Uterus (tissue), 3 donors: ENCODE measurements at regions not wholly inside any gene's neighbourhood (a gene's known extent, or its start where the extent isn't known, plus 50 kb on each side); places are given as distances from the start of the nearest gene placed in this dataset.

Experiments
- DNase-seq, 2 donors: peaks; one replicate each; pipeline ENCODE4 v3.0.0-alpha.2; 2019 to 2020
- H3K27ac ChIP-seq, 2 donors: fragments of 200-600 bp; sonication (generic); 1 replicate in 1 of 2; 2 replicates in 1 of 2; pipeline ENCODE4 v1.5.1; 2016 to 2018
- H3K27me3 ChIP-seq, 2 donors: fragments of 200-600 bp; sonication (generic); one replicate each; pipeline ENCODE4 v1.5.1; 2018 to 2019; ENCODE audit warnings: control low read depth in 1 of 2
- H3K36me3 ChIP-seq, 2 donors: fragments of 200-600 bp; sonication (generic); one replicate each; pipeline ENCODE4 v1.5.1; 2019; ENCODE audit warnings: control low read depth in 1 of 2
- H3K4me1 ChIP-seq, 2 donors: fragments of 200-600 bp; sonication (generic); one replicate each; pipeline ENCODE4 v1.5.1; 2018 to 2019; ENCODE audit warnings: control low read depth in 1 of 2
- H3K4me3 ChIP-seq, 2 donors: fragments of 200-600 bp; sonication (generic); 1 replicate in 1 of 2; 2 replicates in 1 of 2; pipeline ENCODE4 v1.5.1; 2018 to 2019; ENCODE audit warnings: mild to moderate bottlenecking in 1 of 2
- H3K9me3 ChIP-seq, 2 donors: fragments of 200-600 bp; sonication (generic); one replicate each; pipeline ENCODE4 v1.5.1; 2019; ENCODE audit warnings: control low read depth in 1 of 2
- POLR2A ChIP-seq, 2 donors: fragments of 450-650 bp; IDR thresholded peaks; one replicate each; pipeline ENCODE4 v1.6.1; 2016; ENCODE audit warnings: antibody characterized with exemption in 2 of 2, mild to moderate bottlenecking in 1 of 2, moderate library complexity in 1 of 2
- intact Hi-C: fragments of 100-400 bp; cut with DNase I; formaldehyde crosslinking; loops from one replicate; pipeline ENCODE4 v1.15.1; 2023; ENCODE audit warnings: low total_unique reads
- TF ChIP-seq, protein P1 (sequence below), 4 experiments: fragments of 200-600 bp in 2 of 4; fragments of 450-650 bp in 2 of 4; sonication (generic) in 2 of 4; IDR thresholded peaks; one replicate each; pipeline ENCODE4 v1.5.1; 2016 to 2019; ENCODE audit warnings: antibody characterized with exemption in 4 of 4, mild to moderate bottlenecking in 2 of 4, moderate library complexity in 1 of 4
- donor health status: DM: yes; HTN: yes; CAD: no.

DNA sequence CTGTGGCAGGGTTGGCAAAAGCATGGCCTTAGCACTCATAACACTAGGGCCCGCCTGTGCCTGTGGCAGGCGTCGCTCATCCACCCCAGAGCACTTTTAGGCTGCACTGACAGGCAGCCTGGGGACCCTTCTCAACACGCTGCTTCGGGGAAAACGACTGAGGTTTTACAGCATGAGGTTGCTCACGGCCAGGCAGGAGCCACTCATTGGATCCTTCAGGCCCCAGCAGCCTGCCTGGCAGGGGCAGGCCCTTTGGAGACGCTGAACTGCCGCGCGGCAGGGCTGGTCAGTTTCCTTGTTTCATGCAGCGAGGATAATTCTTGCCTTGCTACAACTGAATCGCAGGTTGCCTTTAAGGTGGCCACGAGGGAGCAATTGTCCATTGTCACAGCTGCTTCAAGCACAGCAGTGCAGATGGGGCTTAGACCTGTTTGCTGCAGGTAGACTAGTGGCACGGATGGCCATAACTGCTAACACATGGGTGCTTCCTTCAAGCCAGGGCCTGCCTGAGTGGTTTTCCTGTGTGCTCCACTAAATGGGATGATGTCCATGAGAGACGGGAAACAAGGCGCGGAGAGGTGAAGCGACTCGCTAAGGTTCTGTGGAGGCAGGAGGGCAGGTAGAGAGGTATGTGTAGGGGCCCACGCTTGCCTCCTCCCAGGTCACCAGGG is 49.9 kb upstream of the HS6ST1 start:
- no peak overlapping the region for H3K27ac ChIP-seq
- H3K9me3 ChIP-seq, result no peaks in the 10 kb centered on the region
- no peaks in the 10 kb centered on the region for H3K27me3 ChIP-seq
- TF ChIP-seq POLR2A (IDR thresholded peaks at IDR 0.05), result no peak
- TF ChIP-seq, protein P1, sequence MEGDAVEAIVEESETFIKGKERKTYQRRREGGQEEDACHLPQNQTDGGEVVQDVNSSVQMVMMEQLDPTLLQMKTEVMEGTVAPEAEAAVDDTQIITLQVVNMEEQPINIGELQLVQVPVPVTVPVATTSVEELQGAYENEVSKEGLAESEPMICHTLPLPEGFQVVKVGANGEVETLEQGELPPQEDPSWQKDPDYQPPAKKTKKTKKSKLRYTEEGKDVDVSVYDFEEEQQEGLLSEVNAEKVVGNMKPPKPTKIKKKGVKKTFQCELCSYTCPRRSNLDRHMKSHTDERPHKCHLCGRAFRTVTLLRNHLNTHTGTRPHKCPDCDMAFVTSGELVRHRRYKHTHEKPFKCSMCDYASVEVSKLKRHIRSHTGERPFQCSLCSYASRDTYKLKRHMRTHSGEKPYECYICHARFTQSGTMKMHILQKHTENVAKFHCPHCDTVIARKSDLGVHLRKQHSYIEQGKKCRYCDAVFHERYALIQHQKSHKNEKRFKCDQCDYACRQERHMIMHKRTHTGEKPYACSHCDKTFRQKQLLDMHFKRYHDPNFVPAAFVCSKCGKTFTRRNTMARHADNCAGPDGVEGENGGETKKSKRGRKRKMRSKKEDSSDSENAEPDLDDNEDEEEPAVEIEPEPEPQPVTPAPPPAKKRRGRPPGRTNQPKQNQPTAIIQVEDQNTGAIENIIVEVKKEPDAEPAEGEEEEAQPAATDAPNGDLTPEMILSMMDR (IDR thresholded peaks at IDR 0.05), result no peak
- H3K4me1 ChIP-seq, result no peaks in the 10 kb centered on the region
- DNase-seq, result peak in 1 of 2 donors; percentile 8
- H3K4me3 ChIP-seq, result no peak overlapping the region
- H3K36me3 ChIP-seq, result no peaks in the 10 kb centered on the region
- intact Hi-C loops, result no loop called here

DNA sequence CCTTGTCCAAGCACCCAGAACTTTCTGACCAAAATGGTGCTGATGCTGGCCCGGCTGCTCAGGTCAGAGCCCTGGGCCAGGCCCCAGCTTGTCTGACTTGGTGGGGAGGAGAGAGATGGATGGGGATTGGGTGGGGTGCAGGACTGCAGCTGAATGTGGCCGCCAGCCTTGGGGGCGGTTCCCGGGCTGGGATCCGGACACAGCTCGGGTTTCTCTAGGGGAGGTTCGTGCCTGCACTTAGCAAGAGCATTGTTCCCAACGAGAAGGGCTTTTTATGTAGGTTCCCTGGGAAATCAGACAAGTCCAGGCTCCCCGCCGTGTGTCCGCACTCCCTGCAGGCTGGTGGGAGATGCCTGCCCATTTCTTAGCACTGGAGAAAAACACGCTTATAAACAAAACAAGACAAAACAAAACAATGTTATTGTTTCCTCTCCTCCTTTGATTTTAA is 50.5 kb upstream of the HS6ST1 start:
- H3K27me3 ChIP-seq, result no peaks in the 10 kb centered on the region
- peak overlapping the region in 1 of 2 donors; percentile 7 for H3K27ac ChIP-seq
- H3K4me3 ChIP-seq, result no peak overlapping the region
- H3K9me3 ChIP-seq, result no peaks in the 10 kb centered on the region
- H3K4me1 ChIP-seq, result no peaks in the 10 kb centered on the region
- intact Hi-C loops, result no loop called here
- no peaks in the 10 kb centered on the region for H3K36me3 ChIP-seq
- peak in 1 of 2 donors; percentile 52 for DNase-seq
- TF ChIP-seq POLR2A (IDR thresholded peaks at IDR 0.05), result no peak
- TF ChIP-seq, protein P1 (IDR thresholded peaks at IDR 0.05), result no peak

DNA sequence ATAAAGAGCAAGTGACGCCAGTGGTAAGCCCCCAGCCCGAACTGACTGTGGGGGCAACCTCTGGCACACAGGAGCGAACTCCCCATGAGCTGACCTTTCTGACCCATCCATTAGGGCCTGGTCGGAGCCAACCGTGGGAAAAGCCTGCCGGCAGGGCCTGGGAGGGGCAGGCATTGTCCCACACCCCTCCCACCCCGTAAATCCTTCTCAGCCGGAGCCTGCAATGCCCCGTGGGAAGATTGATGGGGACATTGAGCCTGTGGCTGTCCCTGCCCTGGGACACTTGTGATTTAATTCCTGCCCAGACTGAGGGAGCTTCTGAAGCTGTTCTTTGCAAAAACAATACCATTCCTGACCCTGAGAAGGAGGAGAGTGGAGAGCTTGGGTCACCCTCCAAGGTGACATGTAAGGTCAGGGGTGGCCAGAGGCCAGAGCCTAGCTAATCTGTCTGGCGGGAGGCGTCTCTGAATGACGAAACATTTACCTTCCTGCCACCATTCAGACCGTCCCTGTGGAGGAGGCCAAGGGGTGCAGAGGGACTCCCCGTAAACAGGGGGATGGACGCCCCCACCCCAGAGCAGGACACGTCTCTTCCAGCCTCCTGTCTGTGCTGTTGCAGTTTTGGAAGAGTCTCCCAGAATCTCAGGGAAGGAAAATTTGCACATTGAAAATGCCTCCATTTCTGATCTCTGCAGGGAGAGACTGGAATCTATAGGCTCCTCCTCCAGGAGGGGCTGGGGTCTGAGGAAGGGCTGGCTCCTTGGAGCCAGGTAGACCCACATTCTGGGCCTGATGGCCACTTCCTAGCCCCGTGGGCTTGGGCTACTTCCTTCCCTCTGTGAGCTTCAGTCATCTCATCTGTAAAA is 51.2 kb upstream of the HS6ST1 start:
- Histone ChIP-seq H3K4me3 (no peak overlapping the region), H3K36me3 (no peaks in the 10 kb centered on the region), H3K4me1 (no peaks in the 10 kb centered on the region), H3K27me3 (no peaks in the 10 kb centered on the region), H3K9me3 (no peaks in the 10 kb centered on the region), H3K27ac (peak overlapping the region; percentile 7 to 44)
- peak in 1 of 2 donors; percentile 11 for DNase-seq
- TF ChIP-seq, protein P1 (IDR thresholded peaks at IDR 0.05), result no peak
- no peak for TF ChIP-seq POLR2A (IDR thresholded peaks at IDR 0.05)
- intact Hi-C loops, result no loop called here

DNA sequence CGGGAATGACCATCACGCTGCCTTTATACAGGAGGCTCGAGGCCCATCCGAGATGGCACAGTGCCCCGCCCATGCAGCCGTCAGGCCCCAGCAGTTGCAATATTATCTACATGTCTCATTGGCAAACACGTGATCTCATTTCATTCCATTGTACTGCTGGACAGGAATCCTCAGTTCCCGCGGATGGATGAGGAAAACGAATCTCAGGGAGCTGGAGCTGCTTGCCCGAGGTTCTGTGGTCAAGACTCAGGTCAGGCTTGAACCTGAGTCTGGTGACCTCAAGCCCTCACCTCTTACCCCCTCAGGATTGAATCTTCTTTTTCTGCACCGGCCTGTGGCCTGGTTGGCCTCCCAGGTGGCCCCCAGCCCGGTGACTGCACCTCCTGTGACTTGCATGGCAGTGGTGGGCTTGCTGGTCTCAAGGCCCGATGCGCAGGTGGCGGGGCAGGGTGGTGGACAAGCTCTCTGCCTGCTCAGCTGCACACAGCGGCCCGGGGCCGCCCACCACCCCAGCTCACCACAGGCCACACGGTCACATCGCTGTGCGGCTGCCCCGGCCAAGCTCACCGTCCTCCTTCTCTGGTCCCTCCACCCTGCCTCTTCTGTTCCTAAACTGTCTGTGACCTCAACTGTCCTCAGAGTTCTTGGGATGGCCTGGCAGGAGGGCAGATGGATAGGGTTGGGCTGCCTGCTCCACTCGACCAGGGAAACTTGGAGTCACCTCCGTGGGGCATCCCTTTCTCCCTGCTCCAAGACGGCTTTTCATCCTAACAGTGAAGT is 52.0 kb upstream of the HS6ST1 start:
- Histone ChIP-seq H3K36me3 (no peaks in the 10 kb centered on the region), H3K4me3 (no peak overlapping the region), H3K27ac (no peak overlapping the region), H3K27me3 (no peaks in the 10 kb centered on the region), H3K9me3 (no peaks in the 10 kb centered on the region), H3K4me1 (peaks cover 0 to 8% of the 10 kb centered on the region in 2 donors)
- intact Hi-C loops, result no loop called here
- TF ChIP-seq, protein P1 (IDR thresholded peaks at IDR 0.05), result no peak
- no peak for TF ChIP-seq POLR2A (IDR thresholded peaks at IDR 0.05)
- no peak for DNase-seq
